ENCODE measurements at regions not wholly inside any gene's neighbourhood (a gene's known extent, or its start where the extent isn't known, plus 50 kb on each side); places are given as distances from the start of the nearest gene placed in this dataset.

GRCh38 chr2:43062058-43062457 is 164.3 kb downstream of the ZFP36L2 start:
- TF ChIP-seq, protein P1, sequence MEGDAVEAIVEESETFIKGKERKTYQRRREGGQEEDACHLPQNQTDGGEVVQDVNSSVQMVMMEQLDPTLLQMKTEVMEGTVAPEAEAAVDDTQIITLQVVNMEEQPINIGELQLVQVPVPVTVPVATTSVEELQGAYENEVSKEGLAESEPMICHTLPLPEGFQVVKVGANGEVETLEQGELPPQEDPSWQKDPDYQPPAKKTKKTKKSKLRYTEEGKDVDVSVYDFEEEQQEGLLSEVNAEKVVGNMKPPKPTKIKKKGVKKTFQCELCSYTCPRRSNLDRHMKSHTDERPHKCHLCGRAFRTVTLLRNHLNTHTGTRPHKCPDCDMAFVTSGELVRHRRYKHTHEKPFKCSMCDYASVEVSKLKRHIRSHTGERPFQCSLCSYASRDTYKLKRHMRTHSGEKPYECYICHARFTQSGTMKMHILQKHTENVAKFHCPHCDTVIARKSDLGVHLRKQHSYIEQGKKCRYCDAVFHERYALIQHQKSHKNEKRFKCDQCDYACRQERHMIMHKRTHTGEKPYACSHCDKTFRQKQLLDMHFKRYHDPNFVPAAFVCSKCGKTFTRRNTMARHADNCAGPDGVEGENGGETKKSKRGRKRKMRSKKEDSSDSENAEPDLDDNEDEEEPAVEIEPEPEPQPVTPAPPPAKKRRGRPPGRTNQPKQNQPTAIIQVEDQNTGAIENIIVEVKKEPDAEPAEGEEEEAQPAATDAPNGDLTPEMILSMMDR (conservative IDR thresholded peaks at IDR 0.05; ENCODE audit: low read depth in 2 of 2) = no peak
- no peak for TF ChIP-seq EZH2phosphoT487 (IDR thresholded peaks at IDR 0.05; ENCODE audit: unreplicated experiment)
- no peak for TF ChIP-seq EZH2 (IDR thresholded peaks at IDR 0.05; ENCODE audit: low read depth, unreplicated experiment)
- TF ChIP-seq ZNF331 (CRISPR knock-in tag; IDR thresholded peaks at IDR 0.05; ENCODE audit: low read depth) = no peak
- TF ChIP-seq JUNB (IDR thresholded peaks at IDR 0.05; ENCODE audit: unreplicated experiment) = no peak
- TF ChIP-seq, protein P2, sequence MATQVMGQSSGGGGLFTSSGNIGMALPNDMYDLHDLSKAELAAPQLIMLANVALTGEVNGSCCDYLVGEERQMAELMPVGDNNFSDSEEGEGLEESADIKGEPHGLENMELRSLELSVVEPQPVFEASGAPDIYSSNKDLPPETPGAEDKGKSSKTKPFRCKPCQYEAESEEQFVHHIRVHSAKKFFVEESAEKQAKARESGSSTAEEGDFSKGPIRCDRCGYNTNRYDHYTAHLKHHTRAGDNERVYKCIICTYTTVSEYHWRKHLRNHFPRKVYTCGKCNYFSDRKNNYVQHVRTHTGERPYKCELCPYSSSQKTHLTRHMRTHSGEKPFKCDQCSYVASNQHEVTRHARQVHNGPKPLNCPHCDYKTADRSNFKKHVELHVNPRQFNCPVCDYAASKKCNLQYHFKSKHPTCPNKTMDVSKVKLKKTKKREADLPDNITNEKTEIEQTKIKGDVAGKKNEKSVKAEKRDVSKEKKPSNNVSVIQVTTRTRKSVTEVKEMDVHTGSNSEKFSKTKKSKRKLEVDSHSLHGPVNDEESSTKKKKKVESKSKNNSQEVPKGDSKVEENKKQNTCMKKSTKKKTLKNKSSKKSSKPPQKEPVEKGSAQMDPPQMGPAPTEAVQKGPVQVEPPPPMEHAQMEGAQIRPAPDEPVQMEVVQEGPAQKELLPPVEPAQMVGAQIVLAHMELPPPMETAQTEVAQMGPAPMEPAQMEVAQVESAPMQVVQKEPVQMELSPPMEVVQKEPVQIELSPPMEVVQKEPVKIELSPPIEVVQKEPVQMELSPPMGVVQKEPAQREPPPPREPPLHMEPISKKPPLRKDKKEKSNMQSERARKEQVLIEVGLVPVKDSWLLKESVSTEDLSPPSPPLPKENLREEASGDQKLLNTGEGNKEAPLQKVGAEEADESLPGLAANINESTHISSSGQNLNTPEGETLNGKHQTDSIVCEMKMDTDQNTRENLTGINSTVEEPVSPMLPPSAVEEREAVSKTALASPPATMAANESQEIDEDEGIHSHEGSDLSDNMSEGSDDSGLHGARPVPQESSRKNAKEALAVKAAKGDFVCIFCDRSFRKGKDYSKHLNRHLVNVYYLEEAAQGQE (IDR thresholded peaks at IDR 0.05; ENCODE audit: unreplicated experiment) = no peak
- TF ChIP-seq POLR2AphosphoS5 (IDR thresholded peaks at IDR 0.05; ENCODE audit: low read depth) = no peak
- TF ChIP-seq CREB1 (CRISPR knock-in tag; IDR thresholded peaks at IDR 0.05; ENCODE audit: low read depth) = no peak

Measured in GM23338 (cell line).